GM23338 (cell line): ENCODE measurements at regions not wholly inside any gene's neighbourhood (a gene's known extent, or its start where the extent isn't known, plus 50 kb on each side); places are given as distances from the start of the nearest gene placed in this dataset.

Experiments
- ATAC-seq: fragments of 200-7000 bp; cut with Tn5 transposase; 3 replicates; pipeline ENCODE4 v1.9.1; 2020
- DNase-seq: peaks from one replicate; pipeline ENCODE4 v3.0.0-alpha.2; 2015; ENCODE audit warnings: low spot score
- H2AFZ ChIP-seq: fragments of 200-600 bp; sonication (generic); 2 replicates; pipeline ENCODE4 v1.8.0; 2016; ENCODE audit warnings: antibody characterized with exemption, mild to moderate bottlenecking, moderate library complexity
- H3F3A ChIP-seq: fragments of 200-600 bp; sonication (generic); replicated peaks from 2 replicates; pipeline ENCODE4 v1.8.0; 2017; ENCODE audit warnings: antibody characterized with exemption, mixed run types, low read depth
- H3K27ac ChIP-seq: fragments of 200-600 bp; sonication (generic); 2 replicates; pipeline ENCODE4 v1.6.1; 2016; ENCODE audit warnings: low read depth
- H3K27me3 ChIP-seq: fragments of 200-600 bp; sonication (generic); 2 replicates; pipeline ENCODE4 v1.8.0; 2016; ENCODE audit warnings: mild to moderate bottlenecking, mixed run types, moderate library complexity; ENCODE audit not compliant: insufficient read depth
- H3K36me3 ChIP-seq: fragments of 200-600 bp; sonication (generic); 2 replicates; pipeline ENCODE4 v1.8.0; 2016; ENCODE audit warnings: mild to moderate bottlenecking; ENCODE audit not compliant: insufficient read depth
- H3K4me1 ChIP-seq: fragments of 200-600 bp; sonication (generic); 2 replicates; pipeline ENCODE4 v1.8.0; 2016; ENCODE audit warnings: mild to moderate bottlenecking, moderate library complexity; ENCODE audit not compliant: insufficient read depth
- H3K4me2 ChIP-seq: fragments of 200-600 bp; sonication (generic); 2 replicates; pipeline ENCODE4 v1.7.1; 2017; ENCODE audit warnings: mixed run types
- H3K4me3 ChIP-seq: fragments of 200-600 bp; sonication (generic); 2 replicates; pipeline ENCODE4 v1.6.1; 2016; ENCODE audit warnings: mixed run types
- H3K79me2 ChIP-seq: fragments of 200-600 bp; sonication (generic); replicated peaks from 2 replicates; pipeline ENCODE4 v1.8.0; 2017; ENCODE audit warnings: mild to moderate bottlenecking; ENCODE audit not compliant: insufficient read depth
- H3K9me2 ChIP-seq: fragments of 200-600 bp; sonication (generic); 2 replicates; pipeline ENCODE4 v1.8.0; 2017; ENCODE audit not compliant: insufficient read depth
- H4K20me1 ChIP-seq: fragments of 200-600 bp; sonication (generic); replicated peaks from 2 replicates; pipeline ENCODE4 v1.8.0; 2017; ENCODE audit warnings: mild to moderate bottlenecking; ENCODE audit not compliant: insufficient read depth
- H3K27ac Mint-ChIP-seq: 2 replicates; pipeline ENCODE4 v1.8.0; 2020; ENCODE audit warnings: inconsistent platforms, mild to moderate bottlenecking, moderate library complexity, mixed read lengths
- H3K27me3 Mint-ChIP-seq: 3 replicates; pipeline ENCODE4 v1.8.0; 2022; ENCODE audit warnings: low read depth, mild to moderate bottlenecking, moderate library complexity, mixed read lengths, inconsistent platforms; ENCODE audit not compliant: insufficient read depth, poor library complexity
- H3K36me3 Mint-ChIP-seq: 3 replicates; pipeline ENCODE4 v1.8.0; 2021; ENCODE audit warnings: low read depth, mild to moderate bottlenecking, inconsistent platforms, moderate library complexity, mixed read lengths
- H3K4me1 Mint-ChIP-seq: 3 replicates; pipeline ENCODE4 v1.8.0; 2020; ENCODE audit warnings: mild to moderate bottlenecking, inconsistent platforms, mixed read lengths
- H3K4me3 Mint-ChIP-seq: 3 replicates; pipeline ENCODE4 v1.8.0; 2021; ENCODE audit warnings: moderate library complexity, mild to moderate bottlenecking, inconsistent platforms, mixed read lengths
- H3K9me3 Mint-ChIP-seq: 3 replicates; pipeline ENCODE4 v1.8.0; 2020; ENCODE audit warnings: moderate library complexity, mild to moderate bottlenecking, inconsistent platforms, mixed read lengths
- CREB1 ChIP-seq: fragments of 250-450 bp; sonication (Bioruptor Pico); IDR thresholded peaks from 2 replicates; pipeline ENCODE4 v1.5.0; 2020; ENCODE audit warnings: low read depth, mild to moderate bottlenecking, moderate library complexity
- EZH2 ChIP-seq: fragments of 200-600 bp; sonication (generic); IDR thresholded peaks from one replicate; pipeline ENCODE4 v1.8.0; 2017; ENCODE audit warnings: antibody characterized with exemption, mild to moderate bottlenecking, low read depth; ENCODE audit not compliant: unreplicated experiment
- EZH2phosphoT487 ChIP-seq: fragments of 200-600 bp; sonication (generic); IDR thresholded peaks from one replicate; pipeline ENCODE4 v1.8.1; 2018; ENCODE audit warnings: antibody characterized with exemption; ENCODE audit not compliant: unreplicated experiment
- JUNB ChIP-seq: IDR thresholded peaks from one replicate; pipeline ENCODE4 v1.6.1; 2016; ENCODE audit warnings: antibody characterized with exemption; ENCODE audit not compliant: unreplicated experiment
- NANOG ChIP-seq: IDR thresholded peaks from 2 replicates; pipeline ENCODE4 v1.6.1; 2016; ENCODE audit warnings: antibody characterized with exemption, borderline replicate concordance
- POLR2AphosphoS5 ChIP-seq: IDR thresholded peaks from 2 replicates; pipeline ENCODE4 v1.6.1; 2016; ENCODE audit warnings: antibody characterized with exemption, low read depth
- STAT1 ChIP-seq: IDR thresholded peaks from one replicate; pipeline ENCODE4 v1.6.1; 2016; ENCODE audit warnings: antibody characterized with exemption; ENCODE audit not compliant: unreplicated experiment
- ZNF114 ChIP-seq: fragments of 250-450 bp; sonication (Bioruptor Pico); IDR thresholded peaks from 2 replicates; pipeline ENCODE4 v1.5.0; 2020; ENCODE audit warnings: mild to moderate bottlenecking, moderate library complexity
- ZNF331 ChIP-seq: fragments of 250-450 bp; sonication (Bioruptor Pico); IDR thresholded peaks from 2 replicates; pipeline ENCODE4 v1.5.0; 2020; ENCODE audit warnings: low read depth, mild to moderate bottlenecking, moderate library complexity
- TF ChIP-seq, protein P1 (sequence below), 2 experiments: fragments of 200-600 bp in 1 of 2; sonication (generic) in 1 of 2; conservative IDR thresholded peaks; 2 replicates each; pipeline versions ENCODE4 v1.5.1 to v1.6.1; 2016 to 2017; ENCODE audit warnings: antibody characterized with exemption in 2 of 2, low read depth in 2 of 2, mild to moderate bottlenecking in 2 of 2, moderate library complexity in 1 of 2
- TF ChIP-seq, protein P2 (sequence below): fragments of 250-450 bp; sonication (Bioruptor Pico); IDR thresholded peaks from 2 replicates; pipeline ENCODE4 v1.5.0; 2020; ENCODE audit warnings: mild to moderate bottlenecking, moderate library complexity
- TF ChIP-seq, protein P3 (sequence below): IDR thresholded peaks from 2 replicates; pipeline ENCODE4 v1.6.1; 2016; ENCODE audit warnings: antibody characterized with exemption
- TF ChIP-seq, protein P4 (sequence below): IDR thresholded peaks from one replicate; pipeline ENCODE4 v1.6.1; 2018; ENCODE audit warnings: antibody characterized with exemption; ENCODE audit not compliant: unreplicated experiment

DNA sequence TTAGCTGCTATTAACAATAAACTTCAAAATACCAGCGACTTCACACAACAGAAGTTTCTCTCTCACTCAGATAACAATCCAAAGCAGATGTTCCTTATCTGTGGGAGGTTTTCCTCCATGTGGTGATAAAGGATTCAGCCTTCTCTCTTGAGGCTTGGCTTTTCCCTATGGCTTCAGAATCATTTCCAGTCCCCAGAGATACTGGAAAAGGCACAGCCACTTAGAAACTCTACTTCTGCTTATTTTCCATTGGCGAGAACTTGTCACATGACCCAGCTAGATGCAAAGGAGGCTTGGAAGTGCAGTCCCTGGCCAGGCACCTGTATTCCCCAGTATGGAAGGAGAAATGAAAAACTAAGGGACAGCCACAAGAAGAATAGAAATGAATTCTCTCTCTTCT is 344.8 kb downstream of the MTX2 start:
- Histone ChIP-seq H3K4me2 (no peak overlapping the region), H3K9me2 (no peaks in the 10 kb centered on the region), H3K27me3 (no peaks in the 10 kb centered on the region), H3K36me3 (no peaks in the 10 kb centered on the region), H3K4me3 (no peak overlapping the region), H3F3A (no peaks in the 10 kb centered on the region), H3K79me2 (no peaks in the 10 kb centered on the region), H3K4me1 (no peaks in the 10 kb centered on the region), H3K27ac (no peak overlapping the region), H2AFZ (peak overlapping the region; percentile 28; the same call in 1 of the 2 replicates), H4K20me1 (no peaks in the 10 kb centered on the region)
- H3K4me1 Mint-ChIP-seq, result no peaks in the 10 kb centered on the region
- H3K36me3 Mint-ChIP-seq, result no peaks in the 10 kb centered on the region
- peak; percentile 56 for ATAC-seq
- no peak overlapping the region for H3K27ac Mint-ChIP-seq
- peaks cover 2% of the 10 kb centered on the region for H3K27me3 Mint-ChIP-seq
- peak; percentile 15 for DNase-seq
- TF ChIP-seq EZH2phosphoT487, result no peak
- TF ChIP-seq, protein P1, sequence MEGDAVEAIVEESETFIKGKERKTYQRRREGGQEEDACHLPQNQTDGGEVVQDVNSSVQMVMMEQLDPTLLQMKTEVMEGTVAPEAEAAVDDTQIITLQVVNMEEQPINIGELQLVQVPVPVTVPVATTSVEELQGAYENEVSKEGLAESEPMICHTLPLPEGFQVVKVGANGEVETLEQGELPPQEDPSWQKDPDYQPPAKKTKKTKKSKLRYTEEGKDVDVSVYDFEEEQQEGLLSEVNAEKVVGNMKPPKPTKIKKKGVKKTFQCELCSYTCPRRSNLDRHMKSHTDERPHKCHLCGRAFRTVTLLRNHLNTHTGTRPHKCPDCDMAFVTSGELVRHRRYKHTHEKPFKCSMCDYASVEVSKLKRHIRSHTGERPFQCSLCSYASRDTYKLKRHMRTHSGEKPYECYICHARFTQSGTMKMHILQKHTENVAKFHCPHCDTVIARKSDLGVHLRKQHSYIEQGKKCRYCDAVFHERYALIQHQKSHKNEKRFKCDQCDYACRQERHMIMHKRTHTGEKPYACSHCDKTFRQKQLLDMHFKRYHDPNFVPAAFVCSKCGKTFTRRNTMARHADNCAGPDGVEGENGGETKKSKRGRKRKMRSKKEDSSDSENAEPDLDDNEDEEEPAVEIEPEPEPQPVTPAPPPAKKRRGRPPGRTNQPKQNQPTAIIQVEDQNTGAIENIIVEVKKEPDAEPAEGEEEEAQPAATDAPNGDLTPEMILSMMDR (conservative IDR thresholded peaks at IDR 0.05; ENCODE audit: low read depth in 2 of 2), result no peak
- TF ChIP-seq JUNB, result no peak
- TF ChIP-seq NANOG, result no peak
- TF ChIP-seq EZH2, result no peak
- no peak for TF ChIP-seq STAT1
- no peak for TF ChIP-seq ZNF331
- no peak for TF ChIP-seq ZNF114
- TF ChIP-seq, protein P2, sequence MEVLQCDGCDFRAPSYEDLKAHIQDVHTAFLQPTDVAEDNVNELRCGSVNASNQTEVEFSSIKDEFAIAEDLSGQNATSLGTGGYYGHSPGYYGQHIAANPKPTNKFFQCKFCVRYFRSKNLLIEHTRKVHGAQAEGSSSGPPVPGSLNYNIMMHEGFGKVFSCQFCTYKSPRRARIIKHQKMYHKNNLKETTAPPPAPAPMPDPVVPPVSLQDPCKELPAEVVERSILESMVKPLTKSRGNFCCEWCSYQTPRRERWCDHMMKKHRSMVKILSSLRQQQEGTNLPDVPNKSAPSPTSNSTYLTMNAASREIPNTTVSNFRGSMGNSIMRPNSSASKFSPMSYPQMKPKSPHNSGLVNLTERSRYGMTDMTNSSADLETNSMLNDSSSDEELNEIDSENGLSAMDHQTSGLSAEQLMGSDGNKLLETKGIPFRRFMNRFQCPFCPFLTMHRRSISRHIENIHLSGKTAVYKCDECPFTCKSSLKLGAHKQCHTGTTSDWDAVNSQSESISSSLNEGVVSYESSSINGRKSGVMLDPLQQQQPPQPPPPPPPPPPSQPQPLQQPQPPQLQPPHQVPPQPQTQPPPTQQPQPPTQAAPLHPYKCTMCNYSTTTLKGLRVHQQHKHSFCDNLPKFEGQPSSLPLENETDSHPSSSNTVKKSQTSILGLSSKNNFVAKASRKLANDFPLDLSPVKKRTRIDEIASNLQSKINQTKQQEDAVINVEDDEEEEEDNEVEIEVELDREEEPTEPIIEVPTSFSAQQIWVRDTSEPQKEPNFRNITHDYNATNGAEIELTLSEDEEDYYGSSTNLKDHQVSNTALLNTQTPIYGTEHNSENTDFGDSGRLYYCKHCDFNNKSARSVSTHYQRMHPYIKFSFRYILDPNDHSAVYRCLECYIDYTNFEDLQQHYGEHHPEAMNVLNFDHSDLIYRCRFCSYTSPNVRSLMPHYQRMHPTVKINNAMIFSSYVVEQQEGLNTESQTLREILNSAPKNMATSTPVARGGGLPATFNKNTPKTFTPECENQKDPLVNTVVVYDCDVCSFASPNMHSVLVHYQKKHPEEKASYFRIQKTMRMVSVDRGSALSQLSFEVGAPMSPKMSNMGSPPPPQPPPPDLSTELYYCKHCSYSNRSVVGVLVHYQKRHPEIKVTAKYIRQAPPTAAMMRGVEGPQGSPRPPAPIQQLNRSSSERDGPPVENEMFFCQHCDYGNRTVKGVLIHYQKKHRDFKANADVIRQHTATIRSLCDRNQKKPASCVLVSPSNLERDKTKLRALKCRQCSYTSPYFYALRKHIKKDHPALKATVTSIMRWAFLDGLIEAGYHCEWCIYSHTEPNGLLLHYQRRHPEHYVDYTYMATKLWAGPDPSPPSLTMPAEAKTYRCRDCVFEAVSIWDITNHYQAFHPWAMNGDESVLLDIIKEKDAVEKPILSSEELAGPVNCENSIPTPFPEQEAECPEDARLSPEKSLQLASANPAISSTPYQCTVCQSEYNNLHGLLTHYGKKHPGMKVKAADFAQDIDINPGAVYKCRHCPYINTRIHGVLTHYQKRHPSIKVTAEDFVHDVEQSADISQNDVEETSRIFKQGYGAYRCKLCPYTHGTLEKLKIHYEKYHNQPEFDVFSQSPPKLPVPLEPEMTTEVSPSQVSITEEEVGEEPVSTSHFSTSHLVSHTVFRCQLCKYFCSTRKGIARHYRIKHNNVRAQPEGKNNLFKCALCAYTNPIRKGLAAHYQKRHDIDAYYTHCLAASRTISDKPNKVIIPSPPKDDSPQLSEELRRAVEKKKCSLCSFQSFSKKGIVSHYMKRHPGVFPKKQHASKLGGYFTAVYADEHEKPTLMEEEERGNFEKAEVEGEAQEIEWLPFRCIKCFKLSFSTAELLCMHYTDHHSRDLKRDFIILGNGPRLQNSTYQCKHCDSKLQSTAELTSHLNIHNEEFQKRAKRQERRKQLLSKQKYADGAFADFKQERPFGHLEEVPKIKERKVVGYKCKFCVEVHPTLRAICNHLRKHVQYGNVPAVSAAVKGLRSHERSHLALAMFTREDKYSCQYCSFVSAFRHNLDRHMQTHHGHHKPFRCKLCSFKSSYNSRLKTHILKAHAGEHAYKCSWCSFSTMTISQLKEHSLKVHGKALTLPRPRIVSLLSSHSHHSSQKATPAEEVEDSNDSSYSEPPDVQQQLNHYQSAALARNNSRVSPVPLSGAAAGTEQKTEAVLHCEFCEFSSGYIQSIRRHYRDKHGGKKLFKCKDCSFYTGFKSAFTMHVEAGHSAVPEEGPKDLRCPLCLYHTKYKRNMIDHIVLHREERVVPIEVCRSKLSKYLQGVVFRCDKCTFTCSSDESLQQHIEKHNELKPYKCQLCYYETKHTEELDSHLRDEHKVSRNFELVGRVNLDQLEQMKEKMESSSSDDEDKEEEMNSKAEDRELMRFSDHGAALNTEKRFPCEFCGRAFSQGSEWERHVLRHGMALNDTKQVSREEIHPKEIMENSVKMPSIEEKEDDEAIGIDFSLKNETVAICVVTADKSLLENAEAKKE, result no peak
- TF ChIP-seq, protein P3, sequence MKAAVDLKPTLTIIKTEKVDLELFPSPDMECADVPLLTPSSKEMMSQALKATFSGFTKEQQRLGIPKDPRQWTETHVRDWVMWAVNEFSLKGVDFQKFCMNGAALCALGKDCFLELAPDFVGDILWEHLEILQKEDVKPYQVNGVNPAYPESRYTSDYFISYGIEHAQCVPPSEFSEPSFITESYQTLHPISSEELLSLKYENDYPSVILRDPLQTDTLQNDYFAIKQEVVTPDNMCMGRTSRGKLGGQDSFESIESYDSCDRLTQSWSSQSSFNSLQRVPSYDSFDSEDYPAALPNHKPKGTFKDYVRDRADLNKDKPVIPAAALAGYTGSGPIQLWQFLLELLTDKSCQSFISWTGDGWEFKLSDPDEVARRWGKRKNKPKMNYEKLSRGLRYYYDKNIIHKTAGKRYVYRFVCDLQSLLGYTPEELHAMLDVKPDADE, result no peak
- TF ChIP-seq POLR2AphosphoS5, result no peak
- TF ChIP-seq, protein P4, sequence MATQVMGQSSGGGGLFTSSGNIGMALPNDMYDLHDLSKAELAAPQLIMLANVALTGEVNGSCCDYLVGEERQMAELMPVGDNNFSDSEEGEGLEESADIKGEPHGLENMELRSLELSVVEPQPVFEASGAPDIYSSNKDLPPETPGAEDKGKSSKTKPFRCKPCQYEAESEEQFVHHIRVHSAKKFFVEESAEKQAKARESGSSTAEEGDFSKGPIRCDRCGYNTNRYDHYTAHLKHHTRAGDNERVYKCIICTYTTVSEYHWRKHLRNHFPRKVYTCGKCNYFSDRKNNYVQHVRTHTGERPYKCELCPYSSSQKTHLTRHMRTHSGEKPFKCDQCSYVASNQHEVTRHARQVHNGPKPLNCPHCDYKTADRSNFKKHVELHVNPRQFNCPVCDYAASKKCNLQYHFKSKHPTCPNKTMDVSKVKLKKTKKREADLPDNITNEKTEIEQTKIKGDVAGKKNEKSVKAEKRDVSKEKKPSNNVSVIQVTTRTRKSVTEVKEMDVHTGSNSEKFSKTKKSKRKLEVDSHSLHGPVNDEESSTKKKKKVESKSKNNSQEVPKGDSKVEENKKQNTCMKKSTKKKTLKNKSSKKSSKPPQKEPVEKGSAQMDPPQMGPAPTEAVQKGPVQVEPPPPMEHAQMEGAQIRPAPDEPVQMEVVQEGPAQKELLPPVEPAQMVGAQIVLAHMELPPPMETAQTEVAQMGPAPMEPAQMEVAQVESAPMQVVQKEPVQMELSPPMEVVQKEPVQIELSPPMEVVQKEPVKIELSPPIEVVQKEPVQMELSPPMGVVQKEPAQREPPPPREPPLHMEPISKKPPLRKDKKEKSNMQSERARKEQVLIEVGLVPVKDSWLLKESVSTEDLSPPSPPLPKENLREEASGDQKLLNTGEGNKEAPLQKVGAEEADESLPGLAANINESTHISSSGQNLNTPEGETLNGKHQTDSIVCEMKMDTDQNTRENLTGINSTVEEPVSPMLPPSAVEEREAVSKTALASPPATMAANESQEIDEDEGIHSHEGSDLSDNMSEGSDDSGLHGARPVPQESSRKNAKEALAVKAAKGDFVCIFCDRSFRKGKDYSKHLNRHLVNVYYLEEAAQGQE, result no peak
- no peak for TF ChIP-seq CREB1 (CRISPR knock-in tag)
- no peak overlapping the region for H3K4me3 Mint-ChIP-seq
- H3K9me3 Mint-ChIP-seq, result no peaks in the 10 kb centered on the region
